LNCAP (cell line): ENCODE measurements at regions not wholly inside any gene's neighbourhood (a gene's known extent, or its start where the extent isn't known, plus 50 kb on each side); places are given as distances from the start of the nearest gene placed in this dataset.

Source experiments
- CTCF ChIP-seq: fragments of 450-650 bp; IDR thresholded peaks from 2 replicates; pipeline ENCODE4 v1.5.1; 2017; ENCODE audit warnings: mild to moderate bottlenecking

- no peak for TF ChIP-seq CTCF
Observed at GRCh38 chr9:134993996-134994720, 76.4 kb upstream of the FCN1 start.

- TF ChIP-seq CTCF: no peak
Observed at GRCh38 chr9:134994926-134995791, 77.4 kb upstream of the FCN1 start.

GRCh38 chr9:134995792-134996120, 78.0 kb upstream of the FCN1 start:
- no peak for TF ChIP-seq CTCF

GRCh38 chr9:134996591-134997530, 79.1 kb upstream of the FCN1 start:
- TF ChIP-seq CTCF: no peak

DNA sequence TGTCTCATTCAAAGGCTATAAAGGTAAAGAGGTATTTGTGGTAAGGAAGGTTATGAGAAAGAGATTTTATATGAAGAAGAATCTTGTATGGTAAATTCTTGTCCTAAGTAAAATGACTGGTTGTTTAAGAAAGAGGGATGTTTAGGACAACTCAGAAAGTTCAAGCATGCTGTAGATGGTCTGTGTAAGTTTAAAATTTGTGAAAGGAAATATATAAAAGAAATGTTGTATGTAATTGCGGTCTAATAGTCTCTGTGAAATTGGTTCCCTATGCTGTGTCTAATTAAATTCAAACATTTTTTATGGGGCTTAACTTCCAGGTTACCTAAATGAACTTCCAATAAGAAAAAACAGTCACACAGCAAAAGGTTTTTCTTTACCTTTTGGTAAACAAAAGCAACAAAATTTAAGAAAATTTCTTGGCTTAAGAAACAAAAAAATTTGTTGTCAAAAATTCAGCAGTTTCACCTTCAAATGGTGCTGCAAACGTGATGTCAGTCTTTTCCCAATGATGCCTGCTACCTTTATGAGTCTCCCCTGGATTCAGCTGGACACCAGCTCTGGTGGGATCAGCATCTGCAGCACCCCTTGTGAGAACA, 83.0 kb upstream of the FCN1 start:
- TF ChIP-seq CTCF: no peak

GRCh38 chr9:135001526-135001925, 83.8 kb upstream of the FCN1 start:
- no peak for TF ChIP-seq CTCF

- TF ChIP-seq CTCF: no peak
Observed at GRCh38 chr9:135002336-135002735, 84.6 kb upstream of the FCN1 start.
